Stimulated activated CD4-positive, alpha-beta T cell treated with anti-CD3 and anti-CD28 coated beads, Interleukin-4, amount 100 ng/mL, for 4 hours (primary cell): ENCODE measurements at regions not wholly inside any gene's neighbourhood (a gene's known extent, or its start where the extent isn't known, plus 50 kb on each side); places are given as distances from the start of the nearest gene placed in this dataset.

Source experiments
- DNase-seq, 2 experiments: peaks; one replicate each; pipeline ENCODE4 v3.0.0-alpha.2; 2020

DNA sequence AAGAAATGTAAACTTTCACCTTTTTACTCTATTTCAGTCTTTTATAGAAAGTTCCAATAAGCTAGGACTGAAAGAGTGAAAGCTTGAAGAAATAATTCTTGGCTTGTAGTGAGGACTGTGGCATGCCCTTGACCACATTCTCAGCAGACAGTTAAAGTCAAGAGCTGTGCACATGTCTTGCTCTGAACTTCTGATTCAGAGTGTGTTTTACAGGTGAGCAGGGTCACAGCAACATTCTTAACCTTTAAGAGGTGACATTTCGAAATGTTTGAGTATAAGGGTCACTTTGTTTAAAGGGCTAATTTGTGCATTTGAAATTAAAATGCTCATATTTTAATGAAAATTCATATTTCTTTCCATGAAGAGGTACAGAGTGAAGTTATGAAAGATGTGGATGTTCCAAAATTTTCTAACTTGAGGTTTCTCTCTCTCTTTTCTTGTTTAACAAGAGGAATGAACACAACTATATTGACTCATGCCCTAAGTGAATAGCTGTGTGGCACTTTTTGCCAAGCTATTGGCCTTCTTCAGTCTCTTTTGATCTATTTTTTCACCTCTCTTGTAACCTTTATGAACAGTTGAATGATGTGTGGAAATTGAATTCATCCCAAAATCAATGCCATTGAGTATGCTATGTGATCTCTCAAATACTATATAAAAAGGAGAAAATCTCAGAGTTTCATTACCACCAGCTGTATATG, 918.1 kb downstream of the ADGRL2 start:
- no peak for DNase-seq

DNA sequence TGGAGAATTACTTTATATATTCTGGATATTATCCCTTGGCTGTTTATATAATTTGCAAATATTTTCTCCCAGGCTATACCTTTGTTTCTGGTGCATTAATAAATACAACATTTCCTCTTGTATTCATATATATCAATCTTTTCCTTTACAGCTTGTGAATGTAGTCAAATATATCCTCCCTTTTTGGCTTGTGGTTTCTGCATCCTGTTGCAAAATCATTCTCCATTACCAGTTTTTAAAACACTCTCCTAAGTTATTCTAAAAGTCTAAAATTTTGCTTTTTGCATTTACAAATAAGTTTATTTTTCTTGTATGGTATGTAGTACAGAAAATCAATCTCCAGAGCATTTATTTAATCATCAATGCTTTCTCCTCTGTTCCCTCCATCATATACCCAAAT, 909.4 kb downstream of the ADGRL2 start:
- no peak for DNase-seq

- no peak for DNase-seq
Observed at GRCh38 chr1:82707681-82708080, 906.9 kb downstream of the ADGRL2 start.

DNA sequence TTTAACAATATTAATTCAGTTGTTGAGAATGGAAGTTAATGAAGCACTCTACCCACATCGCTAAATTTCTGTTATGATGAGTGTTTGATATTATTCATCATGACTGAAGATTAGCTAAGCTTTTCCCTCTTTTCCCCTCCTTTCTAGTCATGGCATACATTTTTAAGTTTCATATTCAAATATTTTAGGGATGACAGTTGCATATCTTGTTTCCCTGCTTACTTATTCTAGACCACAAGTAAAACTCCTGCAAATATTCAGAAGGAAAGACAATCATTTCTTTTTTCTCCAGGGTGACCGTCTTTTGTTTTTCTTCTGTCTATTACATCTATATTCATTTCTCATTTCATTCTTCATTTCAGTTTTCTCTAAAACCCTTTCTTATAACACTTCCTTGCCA, 906.0 kb downstream of the ADGRL2 start:
- DNase-seq: no peak

GRCh38 chr1:82704966-82705365, 904.2 kb downstream of the ADGRL2 start:
- no peak for DNase-seq

DNA sequence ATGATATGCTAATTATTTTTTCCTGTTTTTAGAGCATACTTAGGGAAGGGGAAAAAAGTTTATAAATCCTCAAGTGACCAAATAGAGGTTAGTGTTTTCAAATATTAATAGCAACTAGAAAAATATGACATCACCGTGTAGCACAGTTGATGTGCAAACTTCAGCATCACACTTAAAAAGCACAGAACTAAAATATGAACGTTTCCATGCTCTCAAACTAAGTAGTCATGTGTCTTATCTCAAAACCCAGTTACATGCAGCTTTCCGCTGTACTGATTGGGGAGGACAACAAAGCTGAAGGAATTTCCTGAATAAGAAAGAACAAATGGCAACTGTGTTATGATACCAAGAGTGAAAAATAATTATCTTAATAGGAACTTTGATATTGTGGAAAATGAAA, 903.7 kb downstream of the ADGRL2 start:
- DNase-seq: no peak

- no peak for DNase-seq
Observed at GRCh38 chr1:82703951-82704350, 903.2 kb downstream of the ADGRL2 start.

DNA sequence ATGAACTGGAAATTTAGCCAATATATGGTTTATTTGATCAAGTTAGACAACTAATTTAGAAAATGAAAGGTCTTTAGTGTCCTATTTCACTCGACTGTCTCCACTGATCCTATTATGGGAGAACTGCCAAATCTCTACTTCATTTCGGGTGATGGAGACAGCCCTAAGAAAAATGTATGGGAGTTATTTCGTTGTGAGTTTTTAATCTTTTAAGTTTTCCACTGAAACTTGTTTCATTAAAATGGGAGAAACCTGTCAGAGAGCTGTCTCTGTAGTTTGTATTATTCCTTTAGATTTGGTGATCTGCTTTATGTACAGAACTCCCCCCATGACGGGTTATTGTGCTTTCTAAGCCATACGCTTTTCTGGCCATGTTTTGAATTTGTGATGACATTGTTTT, 899.7 kb downstream of the ADGRL2 start:
- DNase-seq: no peak

- DNase-seq: no peak
Observed at GRCh38 chr1:82697965-82698364, 897.2 kb downstream of the ADGRL2 start.

DNA sequence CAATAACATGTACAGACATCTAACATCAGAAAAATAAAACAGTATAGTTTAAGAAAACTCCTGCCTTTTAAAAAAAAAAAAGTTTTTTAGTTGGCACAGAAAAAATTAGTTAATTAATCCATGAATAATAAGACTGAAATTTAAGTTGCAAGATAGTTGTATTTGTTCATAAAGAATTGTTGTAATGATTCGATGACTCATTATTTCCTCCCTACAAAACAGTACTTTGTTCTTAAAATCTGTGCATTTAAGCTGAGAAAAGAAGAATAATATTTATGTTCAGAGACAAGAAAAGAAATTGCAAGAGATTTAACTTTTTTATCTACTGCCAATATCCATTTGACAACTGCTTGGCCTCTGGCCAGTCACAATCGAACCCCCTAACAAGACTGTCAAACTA, 894.7 kb downstream of the ADGRL2 start:
- DNase-seq: no peak

- no peak for DNase-seq
Observed at GRCh38 chr1:82690411-82690810, 889.7 kb downstream of the ADGRL2 start.

- DNase-seq: no peak
Observed at GRCh38 chr1:82689217-82689616, 888.5 kb downstream of the ADGRL2 start.

GRCh38 chr1:82686774-82687173, 886.0 kb downstream of the ADGRL2 start:
- DNase-seq: no peak

- DNase-seq: no peak
Observed at GRCh38 chr1:82646888-82647287, 846.2 kb downstream of the ADGRL2 start.

DNA sequence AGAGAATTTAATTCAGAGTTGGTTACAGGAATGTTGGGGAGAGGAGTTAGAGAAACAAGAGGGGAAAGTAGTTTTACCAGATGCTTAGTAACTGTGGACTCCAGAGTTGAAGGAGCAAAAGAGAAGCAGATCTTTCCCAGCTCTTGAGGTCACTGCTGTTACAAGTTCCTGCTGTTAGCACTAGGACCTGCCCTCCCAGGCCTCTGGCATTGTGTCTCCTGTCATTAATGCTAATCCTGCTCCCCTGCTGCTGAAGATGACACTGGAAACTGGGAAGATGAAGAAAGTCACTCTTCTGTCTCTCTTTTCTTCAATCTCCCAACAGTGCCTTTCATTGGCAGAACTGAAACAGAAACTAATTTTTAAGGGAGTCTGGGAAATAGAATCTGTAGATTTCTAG, 845.6 kb downstream of the ADGRL2 start:
- no peak for DNase-seq

- DNase-seq: no peak
Observed at GRCh38 chr1:82644186-82644915, 843.6 kb downstream of the ADGRL2 start.

DNA sequence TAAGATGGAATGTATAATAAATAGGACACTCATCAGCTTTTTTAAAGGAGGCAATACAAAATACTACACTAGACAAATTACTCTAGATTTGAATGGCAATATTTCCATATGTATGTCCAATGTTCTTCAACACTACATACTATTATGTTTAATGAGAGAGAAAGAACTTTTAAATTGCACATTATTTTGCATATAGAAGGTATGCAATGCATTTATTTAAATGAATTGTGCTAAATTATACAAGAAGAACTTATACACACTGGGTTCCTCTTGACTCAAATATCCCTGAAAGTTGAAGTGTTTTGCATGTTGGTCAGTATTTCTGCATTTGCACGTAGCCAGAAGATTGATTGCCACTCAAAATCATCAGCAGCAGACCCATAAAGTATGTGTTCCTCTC, 839.6 kb downstream of the ADGRL2 start:
- DNase-seq: no peak

GRCh38 chr1:82634266-82634665, 833.5 kb downstream of the ADGRL2 start:
- no peak for DNase-seq

DNA sequence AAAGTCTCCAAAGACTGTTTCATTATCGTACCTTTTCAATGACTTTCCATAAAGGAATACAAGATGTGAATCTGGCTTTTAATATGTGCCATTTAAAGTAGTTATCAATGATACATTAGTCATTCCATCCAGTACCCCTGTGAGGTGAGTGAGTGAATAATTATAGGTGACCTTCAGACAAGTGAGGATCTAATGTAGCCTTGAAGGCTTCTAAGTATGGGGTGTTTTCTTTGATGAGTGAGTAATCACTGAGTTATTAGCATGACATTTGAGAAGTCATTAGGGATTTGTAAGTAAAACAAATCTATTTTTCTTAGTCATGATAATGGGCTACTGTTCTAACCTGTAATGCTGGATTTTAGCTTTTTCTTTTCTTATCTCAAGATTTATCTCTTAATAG, 831.4 kb downstream of the ADGRL2 start:
- no peak for DNase-seq

GRCh38 chr1:82628887-82629286, 828.2 kb downstream of the ADGRL2 start:
- no peak for DNase-seq

DNA sequence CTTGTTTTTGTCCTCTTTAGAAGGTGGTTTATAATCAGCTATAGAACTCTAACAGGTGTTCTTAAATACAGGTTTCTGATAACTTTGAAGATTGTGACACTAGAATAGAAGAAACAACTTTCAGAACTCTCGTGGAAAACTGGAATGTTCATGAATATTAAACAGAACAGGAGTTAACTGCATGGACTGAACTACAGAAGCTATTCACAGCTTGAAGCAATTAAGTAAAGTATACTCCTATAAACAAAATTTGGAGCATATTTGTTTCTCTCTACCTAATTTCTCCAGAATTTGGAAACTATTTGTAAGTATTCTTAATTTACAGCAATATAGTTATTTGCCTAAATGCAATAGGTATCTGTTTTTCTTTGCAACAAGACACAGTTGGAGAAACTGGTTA, 824.8 kb downstream of the ADGRL2 start:
- no peak for DNase-seq

- no peak for DNase-seq
Observed at GRCh38 chr1:82621076-82621475, 820.3 kb downstream of the ADGRL2 start.

DNA sequence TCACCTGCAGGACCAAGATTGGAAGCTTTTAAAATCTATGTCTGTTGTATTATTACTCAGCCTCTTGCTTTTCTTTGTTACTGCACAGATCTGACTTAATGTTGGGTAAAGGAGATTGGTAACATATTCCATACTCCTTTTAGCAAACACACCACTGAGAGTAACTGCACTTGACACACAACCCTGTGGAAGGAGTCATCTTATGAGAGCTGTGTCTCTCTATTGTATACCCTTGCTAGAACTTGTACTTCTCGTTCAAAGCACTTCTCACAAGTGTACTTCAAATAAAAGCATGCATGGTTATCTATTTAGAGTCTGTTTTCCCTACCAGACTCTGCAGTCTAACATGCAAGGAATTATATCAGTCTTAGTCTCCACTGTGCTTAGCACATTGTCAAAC, 813.4 kb downstream of the ADGRL2 start:
- DNase-seq: no peak

- no peak for DNase-seq
Observed at GRCh38 chr1:82612986-82613385, 812.3 kb downstream of the ADGRL2 start.

- no peak for DNase-seq
Observed at GRCh38 chr1:82606546-82606945, 805.8 kb downstream of the ADGRL2 start.
